A673 (cell line): ENCODE measurements at regions not wholly inside any gene's neighbourhood (a gene's known extent, or its start where the extent isn't known, plus 50 kb on each side); places are given as distances from the start of the nearest gene placed in this dataset.

ENCODE experiments used
- BruUV-seq: library from RNA; stranded (reverse); fragments of 400-500 nt; replicated peaks from 2 replicates; lab custom pipeline; 2021; lab: Mats Ljungman, UMichigan
- CTCF ChIA-PET: fragments of 300-600 bp; sonication (Branson Sonifier 250); formaldehyde crosslinking; loops from one replicate; lab custom pipeline; 2022; ENCODE audit warnings: antibody characterized with exemption; lab: Charles Lee
- POLR2A ChIA-PET: fragments of 300-600 bp; sonication (Branson Sonifier 250); formaldehyde crosslinking; loops from one replicate; lab custom pipeline; 2022; ENCODE audit warnings: antibody characterized with exemption; ENCODE audit not compliant: low non-redundant PET; lab: Charles Lee
- DNase-seq: peaks from one replicate; pipeline ENCODE4 v3.0.0-alpha.2; 2015; ENCODE audit warnings: low spot score
- H3K27ac ChIP-seq: fragments of 200-600 bp; sonication (generic); 2 replicates; pipeline ENCODE4 v1.5.1; 2016; ENCODE audit warnings: mixed run types, low read depth, mild to moderate bottlenecking, mixed read lengths, antibody characterized with exemption, low read length; ENCODE audit not compliant: poor library complexity, severe bottlenecking
- H3K27me3 ChIP-seq: fragments of 200-600 bp; sonication (generic); replicated peaks from 2 replicates; pipeline ENCODE4 v1.6.1; 2017; ENCODE audit warnings: mixed run types, low read depth, mild to moderate bottlenecking, mixed read lengths, antibody characterized with exemption, low read length; ENCODE audit not compliant: insufficient read depth, poor library complexity
- H3K36me3 ChIP-seq: fragments of 200-600 bp; sonication (generic); 2 replicates; pipeline ENCODE4 v1.6.1; 2016; ENCODE audit warnings: mixed run types, mild to moderate bottlenecking, mixed read lengths, antibody characterized with exemption, low read length; ENCODE audit not compliant: insufficient read depth, poor library complexity, severe bottlenecking
- H3K4me1 ChIP-seq: fragments of 200-600 bp; sonication (generic); 2 replicates; pipeline ENCODE4 v1.6.1; 2017; ENCODE audit warnings: mixed run types, mild to moderate bottlenecking, mixed read lengths, antibody characterized with exemption, low read length; ENCODE audit not compliant: insufficient read depth, poor library complexity, severe bottlenecking
- H3K4me3 ChIP-seq: fragments of 200-600 bp; sonication (generic); 2 replicates; pipeline ENCODE4 v1.5.1; 2016; ENCODE audit warnings: low read depth, mixed run types, mild to moderate bottlenecking, mixed read lengths, low read length; ENCODE audit not compliant: poor library complexity, severe bottlenecking
- H3K9me3 ChIP-seq: fragments of 200-600 bp; sonication (generic); 2 replicates; pipeline ENCODE4 v1.6.1; 2016; ENCODE audit warnings: mixed run types, low read depth, mild to moderate bottlenecking, mixed read lengths, antibody characterized with exemption, low read length; ENCODE audit not compliant: poor library complexity, severe bottlenecking
- CTCF ChIP-seq: fragments of 300-800, 200-600 bp; sonication (generic); conservative IDR thresholded peaks from 2 replicates; pipeline ENCODE4 v1.5.1; 2017; ENCODE audit warnings: low read depth, mild to moderate bottlenecking, antibody characterized with exemption, low read length, moderate library complexity, mixed read lengths
- EZH2 ChIP-seq: fragments of 200-600 bp; sonication (generic); IDR thresholded peaks from 2 replicates; pipeline ENCODE4 v1.6.1; 2017; ENCODE audit warnings: borderline replicate concordance, low read depth, mild to moderate bottlenecking, mixed read lengths, antibody characterized with exemption, low read length; ENCODE audit not compliant: poor library complexity, severe bottlenecking
- intact Hi-C: fragments of 100-400 bp; cut with micrococcal nuclease; formaldehyde crosslinking; loops from one replicate; pipeline ENCODE4 v1.10.0; 2022; ENCODE audit not compliant: unreplicated experiment

DNA sequence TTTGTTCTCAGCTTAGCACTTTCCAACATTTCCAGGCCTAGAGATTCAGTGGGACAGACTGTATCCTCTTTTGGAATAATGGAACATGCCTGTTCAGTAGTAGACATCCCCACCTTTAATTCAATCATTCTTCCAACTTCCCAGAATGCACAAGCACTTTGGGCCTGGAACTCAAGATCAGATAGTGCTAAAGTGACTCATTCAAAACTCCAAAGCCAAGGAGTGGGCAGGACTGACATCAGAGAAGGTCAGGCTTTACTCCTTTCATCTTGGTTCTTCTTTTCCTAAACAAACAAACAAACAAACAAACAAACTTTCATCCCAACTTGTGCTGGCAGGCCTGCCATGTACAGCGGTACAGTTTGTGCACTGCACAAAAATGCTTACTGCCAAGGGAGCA is 172.0 kb downstream of the AXIN2 start:
- ChIA-PET POLR2A (no interaction called here), CTCF (no interaction called here)
- Histone ChIP-seq H3K4me3 (no peak overlapping the region), H3K27me3 (no peaks in the 10 kb centered on the region), H3K9me3 (no peaks in the 10 kb centered on the region), H3K36me3 (no peaks in the 10 kb centered on the region), H3K27ac (no peak overlapping the region), H3K4me1 (no peaks in the 10 kb centered on the region)
- BruUV-seq: no TSS peak
- no peak for DNase-seq
- intact Hi-C loops: no loop called here
- TF ChIP-seq EZH2: no peak
- TF ChIP-seq CTCF: no peak

DNA sequence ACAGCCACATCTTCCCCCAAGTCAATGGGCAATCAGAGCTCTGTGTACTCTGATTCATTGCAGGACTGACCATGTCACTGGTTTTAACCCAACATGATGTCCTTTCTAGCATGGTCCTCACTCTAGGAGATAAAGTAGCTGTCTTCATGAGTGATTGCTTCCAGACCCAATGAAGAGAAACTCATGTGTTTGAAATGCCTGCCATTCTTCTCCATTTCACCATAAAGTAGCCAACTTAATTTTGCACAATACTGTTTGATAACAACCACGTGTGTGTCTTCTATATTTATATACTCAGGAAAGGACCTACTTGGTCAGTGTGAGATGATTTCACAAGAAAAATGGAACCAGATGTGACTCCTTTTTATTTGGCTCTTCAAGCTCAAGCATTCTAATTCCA is 172.5 kb downstream of the AXIN2 start:
- no TSS peak for BruUV-seq
- ChIA-PET CTCF (no interaction called here), POLR2A (no interaction called here)
- Histone ChIP-seq H3K27me3 (no peaks in the 10 kb centered on the region), H3K4me3 (no peak overlapping the region), H3K4me1 (no peaks in the 10 kb centered on the region), H3K36me3 (no peaks in the 10 kb centered on the region), H3K9me3 (no peaks in the 10 kb centered on the region), H3K27ac (no peak overlapping the region)
- intact Hi-C loops: no loop called here
- DNase-seq: no peak
- TF ChIP-seq CTCF: no peak
- TF ChIP-seq EZH2: no peak

- no peaks in the 10 kb centered on the region for H3K9me3 ChIP-seq
- H3K4me3 ChIP-seq: no peak overlapping the region
- TF ChIP-seq EZH2 (no peak), CTCF (no peak)
- intact Hi-C loops: no loop called here
- H3K27me3 ChIP-seq: no peaks in the 10 kb centered on the region
- H3K4me1 ChIP-seq: no peaks in the 10 kb centered on the region
- POLR2A ChIA-PET: no interaction called here
- CTCF ChIA-PET: no interaction called here
- no peaks in the 10 kb centered on the region for H3K36me3 ChIP-seq
- DNase-seq: no peak
- H3K27ac ChIP-seq: no peak overlapping the region
- no TSS peak for BruUV-seq
Observed at GRCh38 chr17:65387322-65387721, 174.1 kb downstream of the AXIN2 start.
